Ovary (tissue), 7 donors: ENCODE measurements at regions not wholly inside any gene's neighbourhood (a gene's known extent, or its start where the extent isn't known, plus 50 kb on each side); places are given as distances from the start of the nearest gene placed in this dataset.

Experiments used
- DNase-seq, 5 donors: peaks; one replicate each; pipeline ENCODE4 v3.0.0-alpha.2; 2019 to 2020
- H3K27ac ChIP-seq, 2 donors: fragments of 200-600 bp; one replicate each; pipeline versions ENCODE4 v1.5.1 to v1.8.0; 2019 to 2022
- H3K27me3 ChIP-seq: fragments of 200-600 bp; one replicate; pipeline ENCODE4 v1.8.0; 2022
- H3K36me3 ChIP-seq: fragments of 200-600 bp; sonication (generic); one replicate; pipeline ENCODE4 v1.5.1; 2019
- H3K4me1 ChIP-seq: one replicate; pipeline ENCODE4 v1.8.1; 2013; ENCODE audit warnings: mild to moderate bottlenecking, moderate library complexity; ENCODE audit not compliant: insufficient read depth
- H3K4me3 ChIP-seq: fragments of 200-600 bp; sonication (generic); one replicate; pipeline ENCODE4 v1.5.1; 2017
- H3K9me3 ChIP-seq, 2 donors: fragments of 200-600 bp in 1 of 2; sonication (generic) in 1 of 2; one replicate each; pipeline versions ENCODE4 v1.5.1 to v1.8.1; 2013 to 2019; ENCODE audit warnings: mild to moderate bottlenecking in 1 of 2, moderate library complexity in 1 of 2
- EP300 ChIP-seq: sonication (generic); formaldehyde crosslinking; IDR thresholded peaks from one replicate; pipeline ENCODE4 v1.6.1; 2017; ENCODE audit warnings: antibody characterized with exemption
- POLR2A ChIP-seq: fragments of 450-650 bp; IDR thresholded peaks from one replicate; pipeline ENCODE4 v1.6.1; 2017; ENCODE audit warnings: antibody characterized with exemption, mild to moderate bottlenecking, moderate library complexity
- WGBS, 3 donors: extraction: QIAGEN DNeasy Blood & Tissue Kit in 1 of 3; methylation state at CpG; one replicate each; pipeline versions ENCODE4 v1.1.5 to v1.1.7; 2013 to 2017; 5-methylcytosine and 5-hydroxymethylcytosine counted together
- intact Hi-C, 4 donors: fragments of 100-400 bp; cut with DNase I; formaldehyde crosslinking; loops; one replicate each; pipeline versions ENCODE4 v1.11.0 to v1.15.1; 2022 to 2023
- TF ChIP-seq, protein P1 (sequence below), 3 donors: fragments of 450-650 bp in 2 of 3; fragments of 200-600 bp in 1 of 3; IDR thresholded peaks; one replicate each; pipeline versions ENCODE4 v1.5.1 to v1.8.0; 2016 to 2022; ENCODE audit warnings: antibody characterized with exemption in 3 of 3, mild to moderate bottlenecking in 1 of 3
- donor health status: DM: no; HTN: no; CAD: no; lungs with moderate emphysema.
- donor health status: DM: no; HTN: no; CAD: no.
- donor health status: Bipolar disorder and iron deficiency.
- donor health status: DM: no; HTN: no; CAD: no.
- donor health status: DM: yes; HTN: yes; CAD: no.

DNA sequence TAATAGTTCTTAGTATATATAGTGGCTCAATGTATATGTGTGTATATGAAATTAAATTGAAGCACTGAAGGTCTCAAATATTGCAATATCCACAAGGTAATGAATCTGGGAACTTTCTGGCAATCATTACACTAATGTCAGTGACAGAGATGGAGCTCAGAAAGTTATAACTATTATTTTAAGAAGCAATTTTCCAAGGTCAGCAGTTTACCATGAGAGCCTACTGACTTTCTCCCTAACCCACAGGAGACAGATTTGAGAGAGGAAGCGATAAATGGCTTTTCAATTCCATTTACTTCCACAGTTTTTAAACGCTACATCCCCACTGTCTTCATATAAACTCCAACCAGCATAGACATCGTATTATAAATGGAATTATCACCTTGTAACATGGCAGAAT lies 92.9 kb downstream of the PCTP start:
- no peak for DNase-seq
- 86 to 91% (median 90%) methylated on average over 3 of the region's 3 CpGs for WGBS, 3 donors
- H3K27ac ChIP-seq: no peak overlapping the region
- no peaks in the 10 kb centered on the region for H3K9me3 ChIP-seq
- intact Hi-C loops: no loop called here
- no peaks in the 10 kb centered on the region for H3K27me3 ChIP-seq
- TF ChIP-seq EP300 (no peak), POLR2A (no peak)
- TF ChIP-seq, protein P1, sequence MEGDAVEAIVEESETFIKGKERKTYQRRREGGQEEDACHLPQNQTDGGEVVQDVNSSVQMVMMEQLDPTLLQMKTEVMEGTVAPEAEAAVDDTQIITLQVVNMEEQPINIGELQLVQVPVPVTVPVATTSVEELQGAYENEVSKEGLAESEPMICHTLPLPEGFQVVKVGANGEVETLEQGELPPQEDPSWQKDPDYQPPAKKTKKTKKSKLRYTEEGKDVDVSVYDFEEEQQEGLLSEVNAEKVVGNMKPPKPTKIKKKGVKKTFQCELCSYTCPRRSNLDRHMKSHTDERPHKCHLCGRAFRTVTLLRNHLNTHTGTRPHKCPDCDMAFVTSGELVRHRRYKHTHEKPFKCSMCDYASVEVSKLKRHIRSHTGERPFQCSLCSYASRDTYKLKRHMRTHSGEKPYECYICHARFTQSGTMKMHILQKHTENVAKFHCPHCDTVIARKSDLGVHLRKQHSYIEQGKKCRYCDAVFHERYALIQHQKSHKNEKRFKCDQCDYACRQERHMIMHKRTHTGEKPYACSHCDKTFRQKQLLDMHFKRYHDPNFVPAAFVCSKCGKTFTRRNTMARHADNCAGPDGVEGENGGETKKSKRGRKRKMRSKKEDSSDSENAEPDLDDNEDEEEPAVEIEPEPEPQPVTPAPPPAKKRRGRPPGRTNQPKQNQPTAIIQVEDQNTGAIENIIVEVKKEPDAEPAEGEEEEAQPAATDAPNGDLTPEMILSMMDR (IDR thresholded peaks at IDR 0.05): no peak
- no peaks in the 10 kb centered on the region for H3K4me1 ChIP-seq
- no peak overlapping the region for H3K4me3 ChIP-seq
- H3K36me3 ChIP-seq: no peaks in the 10 kb centered on the region

DNA sequence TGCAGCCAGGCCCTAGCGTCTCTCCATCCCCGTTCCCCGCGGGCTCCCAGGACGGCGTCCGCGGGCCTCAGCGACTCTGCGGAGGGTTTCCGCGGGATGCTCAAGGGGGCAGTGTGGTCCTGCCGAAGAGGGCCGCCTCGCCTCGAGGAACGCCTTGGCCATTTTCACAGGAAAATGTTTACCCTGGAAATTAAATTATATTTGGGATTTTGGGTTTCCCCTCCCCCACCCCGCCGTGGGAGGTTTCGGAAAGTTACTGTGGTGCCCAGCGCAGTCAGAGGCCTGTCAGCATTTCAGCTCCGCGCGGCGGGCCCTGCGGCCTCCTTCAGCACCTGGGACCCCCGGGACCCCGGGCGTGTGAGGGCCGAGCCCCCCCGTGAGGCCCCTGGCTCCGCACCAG lies 94.5 kb downstream of the PCTP start:
- intact Hi-C loops: no loop called here
- 1 to 3% (median 1%) methylated on average over 31 to 32 of the region's 32 CpGs for WGBS, 3 donors
- DNase-seq: peak; percentile 15 to 54 (median 22)
- TF ChIP-seq, protein P1 (IDR thresholded peaks at IDR 0.05): no peak
- TF ChIP-seq EP300: no peak
- TF ChIP-seq POLR2A: no peak
- Histone ChIP-seq H3K9me3 (no peaks in the 10 kb centered on the region), H3K27ac (no peak overlapping the region), H3K4me3 (no peak overlapping the region), H3K36me3 (no peaks in the 10 kb centered on the region), H3K27me3 (no peaks in the 10 kb centered on the region), H3K4me1 (no peaks in the 10 kb centered on the region)

DNA sequence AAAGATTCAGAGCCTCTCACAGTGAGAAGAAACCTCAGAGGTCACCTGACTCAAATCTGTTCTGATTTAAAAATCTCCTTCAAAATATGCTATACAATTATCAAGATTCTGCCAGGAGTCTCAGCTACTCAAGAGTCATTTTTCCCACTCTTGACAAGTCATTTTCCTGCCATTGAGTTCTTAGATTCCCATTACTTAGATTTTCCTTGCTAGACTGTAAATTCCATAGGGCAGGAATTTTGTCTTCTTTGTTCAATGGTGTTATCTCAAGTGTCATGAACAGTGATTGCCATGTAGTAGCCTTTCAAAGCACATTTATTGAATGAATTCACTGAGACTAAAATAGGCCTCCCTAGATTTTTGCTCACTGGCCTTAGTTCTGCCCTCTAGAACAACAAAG lies 95.9 kb downstream of the PCTP start:
- TF ChIP-seq EP300 (no peak), POLR2A (no peak)
- TF ChIP-seq, protein P1 (IDR thresholded peaks at IDR 0.05): no peak

DNA sequence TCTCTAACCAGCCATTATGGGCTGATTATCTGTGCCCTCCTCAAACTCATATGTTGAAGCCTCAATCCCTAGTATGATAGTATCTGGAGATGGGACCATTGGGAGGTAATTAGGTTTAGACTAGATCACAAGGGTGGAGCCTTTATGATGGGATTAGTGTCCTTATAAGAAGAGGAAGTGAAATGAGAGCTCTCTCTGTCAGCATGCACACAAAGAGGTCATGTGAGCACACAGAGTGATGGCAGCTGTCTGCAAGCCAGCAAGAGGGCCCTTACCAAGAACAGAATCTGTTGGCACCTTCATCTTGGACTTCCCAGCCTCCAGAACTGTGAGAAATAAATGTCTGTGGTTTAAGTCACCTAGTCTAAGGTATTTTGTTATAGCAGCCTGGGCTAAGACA lies 101.9 kb downstream of the PCTP start:
- TF ChIP-seq EP300 (no peak), POLR2A (no peak)
- TF ChIP-seq, protein P1 (IDR thresholded peaks at IDR 0.05): no peak
- H3K27me3 ChIP-seq: no peaks in the 10 kb centered on the region
- DNase-seq: no peak
- no peak overlapping the region for H3K4me3 ChIP-seq
- intact Hi-C loops: no loop called here
- H3K4me1 ChIP-seq: no peaks in the 10 kb centered on the region
- no peaks in the 10 kb centered on the region for H3K36me3 ChIP-seq
- no peaks in the 10 kb centered on the region for H3K9me3 ChIP-seq
- no peak overlapping the region for H3K27ac ChIP-seq

More for the DNA sequence above, 95.9 kb downstream of the PCTP start:
- no peaks in the 10 kb centered on the region for H3K36me3 ChIP-seq
- no peaks in the 10 kb centered on the region for H3K9me3 ChIP-seq
- no peak for DNase-seq
- intact Hi-C loops: no loop called here
- no peaks in the 10 kb centered on the region for H3K4me1 ChIP-seq
- no peak overlapping the region for H3K4me3 ChIP-seq
- no peak overlapping the region for H3K27ac ChIP-seq
- H3K27me3 ChIP-seq: no peaks in the 10 kb centered on the region

DNA sequence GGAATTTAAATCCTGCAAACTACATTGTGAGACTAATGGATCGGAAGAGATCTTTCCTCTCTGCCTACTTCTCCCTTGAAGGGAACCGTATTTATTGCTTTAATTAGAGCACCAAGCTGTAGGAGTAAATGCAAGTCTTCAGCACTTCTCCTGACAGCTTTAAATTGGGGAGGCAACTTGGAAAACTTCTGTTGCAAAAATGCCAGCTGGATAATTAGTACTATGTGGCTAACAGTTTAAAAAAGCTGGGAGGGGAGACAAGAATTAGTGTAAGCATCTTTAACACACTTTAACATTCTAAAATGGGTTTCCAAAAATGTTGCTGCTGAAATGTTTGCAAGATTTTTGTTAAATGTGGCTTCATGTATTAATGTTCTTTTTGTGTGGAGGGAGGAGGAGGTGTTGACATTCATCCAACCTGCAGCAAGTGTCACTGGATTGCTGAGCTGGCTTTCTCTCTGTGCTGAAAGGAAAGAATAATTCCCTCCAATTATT lies 108.5 kb downstream of the PCTP start:
- DNase-seq: no peak
- WGBS, 3 donors: 4 to 6% (median 6%) methylated on average over 2 of the region's 2 CpGs
- H3K36me3 ChIP-seq: no peaks in the 10 kb centered on the region
- H3K4me3 ChIP-seq: no peak overlapping the region
- H3K27me3 ChIP-seq: no peaks in the 10 kb centered on the region
- H3K4me1 ChIP-seq: no peaks in the 10 kb centered on the region
- no peaks in the 10 kb centered on the region for H3K9me3 ChIP-seq
- H3K27ac ChIP-seq: no peak overlapping the region
- intact Hi-C loops: no loop called here
- TF ChIP-seq EP300: no peak
- no peak for TF ChIP-seq POLR2A
- TF ChIP-seq, protein P1 (IDR thresholded peaks at IDR 0.05): no peak
